Stomach (tissue), 8 donors: ENCODE measurements at regions not wholly inside any gene's neighbourhood (a gene's known extent, or its start where the extent isn't known, plus 50 kb on each side); places are given as distances from the start of the nearest gene placed in this dataset.

Experiments used
- DNase-seq, 2 donors: peaks; one replicate each; pipeline versions ENCODE4 v3.0.0 to v3.0.0-alpha.2; 2013 to 2019
- H3K27ac ChIP-seq, 5 donors: fragments of 200-600 bp in 4 of 5; sonication (generic) in 4 of 5; one replicate each; pipeline ENCODE4 v1.5.1; 2013 to 2019; ENCODE audit warnings: mild to moderate bottlenecking in 1 of 5, moderate library complexity in 1 of 5
- H3K27me3 ChIP-seq, 3 donors: fragments of 200-600 bp; sonication (generic); one replicate each; pipeline ENCODE4 v1.5.1; 2017 to 2019; ENCODE audit warnings: mixed run types in 1 of 3
- H3K36me3 ChIP-seq, 4 donors: fragments of 200-600 bp; sonication (generic); 1 replicate in 3 of 4; 2 replicates in 1 of 4; pipeline ENCODE4 v1.5.1; 2016 to 2019
- H3K4me1 ChIP-seq, 4 donors: fragments of 200-600 bp; sonication (generic); one replicate each; pipeline ENCODE4 v1.5.1; 2016 to 2019
- H3K4me3 ChIP-seq, 4 donors: fragments of 200-600 bp; sonication (generic) in 3 of 4; one replicate each; pipeline ENCODE4 v1.5.1; 2016 to 2019; ENCODE audit warnings: mild to moderate bottlenecking in 1 of 4
- H3K9me3 ChIP-seq, 4 donors: fragments of 200-600 bp; sonication (generic); one replicate each; pipeline ENCODE4 v1.5.1; 2016 to 2019
- CTCF ChIP-seq, 7 experiments: fragments of 450-650 bp in 4 of 7; fragments of 200-600 bp in 3 of 7; sonication (generic) in 3 of 7; IDR thresholded peaks; one replicate each; pipeline ENCODE4 v1.5.1; 2016 to 2019; ENCODE audit warnings: antibody characterized with exemption in 7 of 7, control low read depth in 2 of 7, mild to moderate bottlenecking in 1 of 7
- EP300 ChIP-seq: sonication (generic); formaldehyde crosslinking; IDR thresholded peaks from one replicate; pipeline ENCODE4 v1.6.1; 2017; ENCODE audit warnings: antibody characterized with exemption
- POLR2A ChIP-seq, 4 donors: fragments of 450-650 bp; IDR thresholded peaks; one replicate each; pipeline ENCODE4 v1.6.1; 2016; ENCODE audit warnings: antibody characterized with exemption in 4 of 4, control low read depth in 2 of 4, mild to moderate bottlenecking in 1 of 4, moderate library complexity in 1 of 4
- POLR2AphosphoS5 ChIP-seq, 3 donors: sonication (generic); formaldehyde crosslinking; IDR thresholded peaks; one replicate each; pipeline ENCODE4 v1.6.1; 2016; ENCODE audit warnings: antibody characterized with exemption in 3 of 3
- WGBS, 5 donors: extraction: QIAGEN DNeasy Blood & Tissue Kit in 3 of 5; methylation state at CpG; one replicate each; pipeline versions ENCODE4 v1.1.5 to v1.1.7; 2013 to 2018; 5-methylcytosine and 5-hydroxymethylcytosine counted together
- intact Hi-C: fragments of 100-400 bp; cut with DNase I; formaldehyde crosslinking; loops from one replicate; pipeline ENCODE4 v1.15.1; 2023; ENCODE audit warnings: low total_unique reads
- donor health status: healthy with polysubstance abuse.
- donor health status: Bipolar disorder and iron deficiency.
- donor health status: healthy.

GRCh38 chr11:81365496-81365895 lies 1368.2 kb downstream of the FAM181B start:
- Histone ChIP-seq H3K4me3 (no peak overlapping the region), H3K9me3 (peaks cover 0 to 8% (median 2%) of the 10 kb centered on the region in 4 donors), H3K27ac (no peak overlapping the region), H3K4me1 (no peaks in the 10 kb centered on the region), H3K36me3 (no peaks in the 10 kb centered on the region), H3K27me3 (no peaks in the 10 kb centered on the region)
- TF ChIP-seq POLR2A (IDR thresholded peaks at IDR 0.05) = no peak
- TF ChIP-seq CTCF (IDR thresholded peaks at IDR 0.05) = no peak
- TF ChIP-seq EP300 = no peak
- TF ChIP-seq POLR2AphosphoS5 (IDR thresholded peaks at IDR 0.05) = no peak
- DNase-seq = no peak
- WGBS, 5 donors = 74 to 82% (median 79%) methylated on average over 4 of the region's 4 CpGs
- intact Hi-C loops = no loop called here

- no peak overlapping the region for H3K4me3 ChIP-seq
- no peak for DNase-seq
- WGBS, 5 donors = 74 to 83% (median 79%) methylated on average over 6 of the region's 6 CpGs
- intact Hi-C loops = no loop called here
- no peak overlapping the region for H3K27ac ChIP-seq
- H3K36me3 ChIP-seq = no peaks in the 10 kb centered on the region
- H3K9me3 ChIP-seq = peaks cover 0 to 9% (median 0%) of the 10 kb centered on the region in 4 donors
- H3K4me1 ChIP-seq = no peaks in the 10 kb centered on the region
- no peak for TF ChIP-seq CTCF (IDR thresholded peaks at IDR 0.05)
- no peak for TF ChIP-seq EP300
- no peak for TF ChIP-seq POLR2AphosphoS5 (IDR thresholded peaks at IDR 0.05)
- TF ChIP-seq POLR2A (IDR thresholded peaks at IDR 0.05) = no peak
- no peaks in the 10 kb centered on the region for H3K27me3 ChIP-seq
These were observed 1374.2 kb downstream of the FAM181B start for GRCh38 chr11:81359476-81359875.

- DNase-seq = no peak
- Histone ChIP-seq H3K27me3 (no peaks in the 10 kb centered on the region), H3K9me3 (no peaks in the 10 kb centered on the region), H3K4me1 (no peaks in the 10 kb centered on the region), H3K27ac (no peak overlapping the region), H3K4me3 (no peak overlapping the region), H3K36me3 (no peaks in the 10 kb centered on the region)
- intact Hi-C loops = no loop called here
- WGBS, 5 donors = 85 to 94% (median 91%) methylated on average over 6 of the region's 6 CpGs
- TF ChIP-seq CTCF (IDR thresholded peaks at IDR 0.05) = no peak
- no peak for TF ChIP-seq EP300
These were observed 1388.1 kb downstream of the FAM181B start for GRCh38 chr11:81345609-81346008.

- Histone ChIP-seq H3K4me1 (no peaks in the 10 kb centered on the region), H3K27ac (no peak overlapping the region), H3K9me3 (no peaks in the 10 kb centered on the region), H3K27me3 (no peaks in the 10 kb centered on the region), H3K4me3 (no peak overlapping the region), H3K36me3 (no peaks in the 10 kb centered on the region)
- intact Hi-C loops = no loop called here
- TF ChIP-seq POLR2A (IDR thresholded peaks at IDR 0.05) (no peak), CTCF (IDR thresholded peaks at IDR 0.05) (no peak), EP300 (no peak), POLR2AphosphoS5 (IDR thresholded peaks at IDR 0.05) (no peak)
- no peak for DNase-seq
These were observed 1390.7 kb downstream of the FAM181B start for GRCh38 chr11:81342966-81343365.

- Histone ChIP-seq H3K36me3 (no peaks in the 10 kb centered on the region), H3K9me3 (no peaks in the 10 kb centered on the region), H3K4me3 (no peak overlapping the region), H3K27me3 (no peaks in the 10 kb centered on the region), H3K27ac (no peak overlapping the region), H3K4me1 (no peaks in the 10 kb centered on the region)
- intact Hi-C loops = no loop called here
- no peak for TF ChIP-seq CTCF (IDR thresholded peaks at IDR 0.05)
- no peak for TF ChIP-seq EP300
- TF ChIP-seq POLR2A (IDR thresholded peaks at IDR 0.05) = no peak
- TF ChIP-seq POLR2AphosphoS5 (IDR thresholded peaks at IDR 0.05) = no peak
- 73 to 94% (median 89%) methylated on average over 1 of the region's 1 CpG for WGBS, 5 donors
- DNase-seq = no peak
These were observed 1393.4 kb downstream of the FAM181B start for GRCh38 chr11:81340225-81340624.
